ENCODE measurements at regions not wholly inside any gene's neighbourhood (a gene's known extent, or its start where the extent isn't known, plus 50 kb on each side); places are given as distances from the start of the nearest gene placed in this dataset.

DNA sequence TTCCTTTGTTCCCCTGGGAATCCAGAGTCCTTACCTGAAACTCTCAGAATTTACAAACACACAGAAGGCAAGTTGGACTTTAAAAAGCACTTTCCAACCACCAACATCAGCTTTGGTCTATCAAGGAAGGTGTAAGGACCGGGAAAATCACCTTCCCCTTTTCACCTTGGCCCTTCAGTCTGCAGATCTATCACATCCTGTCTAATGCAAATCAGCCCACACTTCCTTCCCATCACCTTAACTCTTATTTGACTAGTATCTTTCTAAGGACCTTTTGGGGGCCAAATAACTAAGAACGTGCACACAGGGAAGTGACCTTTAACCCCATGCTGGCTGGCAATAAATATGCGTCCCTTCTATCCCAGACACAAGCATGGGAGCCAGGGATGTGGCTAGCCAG is 320.6 kb downstream of the ARRDC4 start:
- TF ChIP-seq, protein P1, sequence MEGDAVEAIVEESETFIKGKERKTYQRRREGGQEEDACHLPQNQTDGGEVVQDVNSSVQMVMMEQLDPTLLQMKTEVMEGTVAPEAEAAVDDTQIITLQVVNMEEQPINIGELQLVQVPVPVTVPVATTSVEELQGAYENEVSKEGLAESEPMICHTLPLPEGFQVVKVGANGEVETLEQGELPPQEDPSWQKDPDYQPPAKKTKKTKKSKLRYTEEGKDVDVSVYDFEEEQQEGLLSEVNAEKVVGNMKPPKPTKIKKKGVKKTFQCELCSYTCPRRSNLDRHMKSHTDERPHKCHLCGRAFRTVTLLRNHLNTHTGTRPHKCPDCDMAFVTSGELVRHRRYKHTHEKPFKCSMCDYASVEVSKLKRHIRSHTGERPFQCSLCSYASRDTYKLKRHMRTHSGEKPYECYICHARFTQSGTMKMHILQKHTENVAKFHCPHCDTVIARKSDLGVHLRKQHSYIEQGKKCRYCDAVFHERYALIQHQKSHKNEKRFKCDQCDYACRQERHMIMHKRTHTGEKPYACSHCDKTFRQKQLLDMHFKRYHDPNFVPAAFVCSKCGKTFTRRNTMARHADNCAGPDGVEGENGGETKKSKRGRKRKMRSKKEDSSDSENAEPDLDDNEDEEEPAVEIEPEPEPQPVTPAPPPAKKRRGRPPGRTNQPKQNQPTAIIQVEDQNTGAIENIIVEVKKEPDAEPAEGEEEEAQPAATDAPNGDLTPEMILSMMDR (IDR thresholded peaks at IDR 0.05): no peak
- TF ChIP-seq POLR2A (IDR thresholded peaks at IDR 0.05): no peak

Data from esophagus squamous epithelium (tissue), 4 donors.